ENCODE measurements at regions not wholly inside any gene's neighbourhood (a gene's known extent, or its start where the extent isn't known, plus 50 kb on each side); places are given as distances from the start of the nearest gene placed in this dataset.

DNA sequence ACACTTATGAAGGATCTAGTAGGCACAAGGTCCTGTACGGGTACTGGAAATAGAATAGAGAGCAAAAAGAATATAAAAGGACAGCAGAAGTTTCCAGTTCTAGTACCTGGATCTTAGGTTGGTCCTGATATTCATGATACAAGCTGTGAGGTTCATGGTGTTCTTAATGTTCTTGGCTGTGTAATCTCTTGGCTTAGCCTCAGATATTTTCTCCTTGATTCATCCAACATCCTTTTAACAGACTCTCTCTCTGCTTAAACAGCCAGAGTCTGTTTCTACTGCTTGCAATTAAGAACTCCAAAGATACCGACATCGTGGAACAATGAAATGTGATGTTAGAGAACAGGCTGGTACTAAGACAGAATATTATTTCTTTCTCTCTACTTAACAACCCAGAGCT lies 49.9 kb downstream of the CNTN3 start:
- DNase-seq = no peak

DNA sequence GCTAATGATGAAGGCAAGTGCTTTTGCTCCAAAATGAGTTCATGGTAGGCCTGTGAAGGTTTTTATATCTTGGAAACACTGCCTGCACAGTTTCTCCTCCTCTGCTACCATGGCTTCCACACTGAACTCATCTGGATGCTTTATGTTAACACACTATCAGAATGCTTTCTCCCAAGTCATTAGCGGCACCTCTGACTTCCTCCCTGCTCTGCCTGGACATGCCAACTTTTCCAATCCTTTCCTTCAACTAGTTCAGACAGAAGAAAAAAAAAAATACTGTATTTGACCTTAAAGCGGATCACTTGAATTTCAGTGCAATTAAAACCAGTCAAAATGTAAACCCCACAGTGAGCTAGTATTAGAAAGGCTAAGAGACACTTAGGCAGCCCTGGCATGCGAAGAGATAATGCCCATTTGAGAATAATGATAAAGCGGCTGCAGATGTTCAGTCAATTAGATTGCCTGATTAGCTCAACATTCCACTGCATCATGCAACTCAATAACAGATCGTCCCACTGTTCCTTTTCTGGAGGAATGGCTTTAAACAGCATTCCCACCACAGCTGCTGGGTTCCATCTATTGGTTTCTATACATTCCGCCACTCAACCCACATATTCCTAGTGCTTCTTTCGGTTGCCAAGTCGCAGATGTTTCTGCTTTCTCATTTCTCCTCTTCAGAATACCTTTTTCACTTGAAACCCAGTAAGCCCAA lies 51.7 kb downstream of the CNTN3 start:
- no peak for DNase-seq

DNA sequence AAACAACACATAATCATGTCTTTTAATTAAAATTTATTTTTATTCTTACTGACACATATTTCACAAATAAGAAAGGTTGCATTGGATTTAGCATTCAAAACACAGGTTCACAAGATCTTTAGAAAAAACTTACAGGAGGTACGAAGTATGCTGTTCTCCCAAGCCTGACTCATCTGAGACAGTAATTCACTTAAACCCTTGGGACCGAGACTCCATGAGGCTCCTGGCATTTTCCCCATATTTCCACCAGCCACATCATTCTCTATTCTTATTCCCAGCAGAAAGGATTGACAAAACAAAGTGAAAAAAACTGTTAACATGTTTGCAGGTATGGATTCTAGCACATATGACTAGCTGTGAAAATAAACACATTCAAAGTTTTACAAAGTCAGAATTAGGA lies 52.6 kb downstream of the CNTN3 start:
- no peak for DNase-seq

DNA sequence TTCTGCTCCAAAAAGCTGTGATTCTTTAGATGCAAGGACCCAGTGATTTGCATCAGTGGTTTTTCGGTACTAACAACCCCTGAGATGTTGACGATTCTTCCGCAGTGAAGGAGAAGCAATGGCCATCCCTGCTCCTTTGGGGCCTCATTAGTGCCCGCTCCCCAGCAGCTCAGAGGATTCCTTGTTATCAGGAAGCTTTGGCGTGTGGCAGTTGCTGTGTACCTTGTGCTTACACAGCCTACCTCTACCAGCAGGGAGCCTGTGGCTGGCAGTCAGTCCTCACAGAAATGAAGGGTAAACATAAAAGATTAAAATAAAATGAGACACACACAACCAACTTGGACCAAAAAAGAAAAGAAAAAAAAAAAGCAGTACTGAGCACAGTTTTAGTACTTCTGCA lies 55.2 kb downstream of the CNTN3 start:
- DNase-seq = no peak

DNA sequence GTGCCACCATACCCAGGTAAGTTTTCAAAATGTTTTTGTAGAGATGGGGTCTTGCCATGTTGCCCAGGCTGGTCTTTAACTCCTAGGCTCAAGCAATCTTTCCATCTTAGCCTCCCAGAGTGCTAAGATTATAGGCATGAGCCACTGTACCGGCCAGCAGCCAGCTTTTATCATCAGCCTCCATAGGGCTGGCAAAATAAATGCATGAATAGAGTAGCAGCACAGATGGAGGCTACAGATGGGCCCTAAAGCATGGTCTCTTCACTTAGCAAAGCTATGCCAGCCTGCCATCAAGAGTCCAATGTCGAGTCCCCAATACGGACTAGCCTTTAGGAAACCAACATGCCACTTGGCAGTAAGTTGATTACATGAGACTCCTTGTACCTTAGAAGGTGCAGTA lies 63.8 kb downstream of the CNTN3 start:
- no peak for DNase-seq

DNA sequence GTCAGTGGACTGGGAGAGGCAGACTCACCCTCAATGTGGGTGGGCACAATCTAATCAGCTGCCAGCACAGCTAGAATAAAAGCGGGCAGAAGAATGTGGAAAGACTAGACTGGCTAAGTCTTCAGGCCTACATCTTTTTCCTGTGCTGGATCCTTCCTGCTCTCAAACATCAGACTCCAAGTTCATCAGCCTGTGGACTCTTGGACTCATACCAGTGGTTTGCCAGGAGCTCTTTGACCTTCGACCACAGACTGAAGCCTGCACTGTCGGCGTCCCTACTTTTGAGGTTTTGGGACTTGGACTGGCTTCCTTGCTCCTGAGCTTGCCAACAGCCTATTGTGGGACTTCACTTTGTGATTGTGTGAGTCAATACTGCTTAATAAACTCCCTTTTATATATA lies 68.0 kb downstream of the CNTN3 start:
- DNase-seq = no peak

DNA sequence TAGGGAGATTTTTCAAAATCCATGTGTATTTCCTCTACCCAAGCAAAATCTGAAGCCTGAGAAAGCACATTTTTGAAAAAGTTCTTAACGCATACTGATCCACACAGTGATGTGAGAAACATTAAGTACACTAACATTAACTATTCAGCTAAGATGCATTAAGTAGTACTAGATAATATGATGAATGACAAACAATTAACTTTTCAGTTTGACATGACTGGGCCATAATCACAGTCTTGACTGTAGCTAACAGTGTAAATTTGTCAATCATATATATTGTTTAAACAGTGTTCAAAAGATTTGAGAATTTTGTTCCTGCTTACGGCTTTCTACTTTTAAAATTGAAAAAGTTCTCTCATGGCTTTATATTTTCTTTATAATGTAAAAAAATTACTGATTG lies 72.0 kb downstream of the CNTN3 start:
- DNase-seq = no peak

DNA sequence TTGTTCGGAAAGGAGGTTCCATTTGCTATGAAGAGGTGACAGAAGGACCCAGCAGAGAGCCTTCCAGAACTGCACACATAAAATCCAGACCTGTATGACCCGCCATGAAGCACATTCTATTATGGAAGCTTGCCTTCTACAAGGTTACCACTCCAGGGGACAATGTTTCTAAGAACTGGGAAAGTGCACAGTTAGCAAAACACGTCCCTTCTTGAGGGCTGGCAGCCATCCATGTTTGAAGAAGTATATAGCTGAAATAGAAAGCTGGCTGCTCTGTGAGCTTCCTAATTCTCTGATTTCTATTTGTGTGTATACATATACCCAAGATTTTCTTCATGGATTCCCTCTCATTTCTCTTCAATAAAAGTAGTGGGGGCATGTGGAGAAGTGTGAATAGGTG lies 74.6 kb downstream of the CNTN3 start:
- no peak for DNase-seq

DNA sequence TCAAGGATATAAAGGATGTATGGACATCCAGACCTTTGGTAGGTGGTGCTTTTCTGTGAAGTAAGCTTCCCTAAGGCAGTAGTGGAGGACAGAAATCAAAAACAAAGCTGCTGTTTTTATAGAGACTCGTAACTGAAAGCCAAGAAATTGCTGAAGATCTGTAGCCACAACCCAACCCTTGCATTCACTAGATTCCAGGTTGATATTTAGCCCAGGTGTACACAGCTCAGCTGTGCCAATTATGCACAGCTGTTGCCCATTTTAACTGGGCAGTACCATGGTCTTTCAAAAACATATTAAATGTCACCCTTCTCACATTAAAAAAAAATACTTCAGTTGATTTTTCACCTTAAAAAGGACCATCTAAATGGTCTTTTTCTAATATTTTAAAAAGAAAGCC lies 75.8 kb downstream of the CNTN3 start:
- DNase-seq = no peak

DNA sequence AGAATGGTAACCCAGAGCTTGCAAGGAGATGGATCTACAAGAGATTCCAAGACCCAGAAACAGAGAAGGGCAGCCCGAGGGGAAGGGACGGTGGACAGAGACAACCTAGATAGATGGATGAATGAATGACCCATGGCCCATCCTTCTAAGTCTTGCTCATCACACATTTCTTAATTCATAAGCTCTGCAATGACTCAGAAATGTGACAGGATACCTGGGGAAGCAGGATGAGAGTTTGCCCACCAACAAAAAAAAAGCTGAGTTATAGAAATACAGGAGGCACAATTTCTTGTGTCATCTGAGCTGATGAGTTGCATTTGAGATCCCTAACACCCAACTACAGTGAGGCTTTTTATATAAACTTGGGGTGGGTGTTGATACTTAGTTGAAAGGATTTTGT lies 76.6 kb downstream of the CNTN3 start:
- DNase-seq = no peak

DNA sequence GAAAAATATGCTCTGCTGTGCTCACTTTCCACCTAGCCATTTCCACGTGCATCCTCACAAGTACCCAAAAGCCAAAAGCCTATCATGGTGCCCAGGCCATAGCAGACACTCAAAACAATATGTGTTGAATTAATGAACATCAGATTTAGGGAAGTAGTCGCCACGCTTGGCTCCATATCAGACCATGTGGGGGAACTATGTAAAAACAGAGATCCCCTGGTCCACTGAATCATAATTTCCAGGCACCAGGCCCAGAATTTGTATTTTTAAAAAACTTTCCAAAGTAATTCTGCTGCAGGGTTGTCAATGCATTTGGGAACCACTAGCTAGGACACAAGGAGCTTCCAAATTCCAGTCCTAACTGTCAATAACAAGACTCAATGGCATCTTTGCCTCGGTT lies 77.3 kb downstream of the CNTN3 start:
- DNase-seq = peak; percentile 93

DNA sequence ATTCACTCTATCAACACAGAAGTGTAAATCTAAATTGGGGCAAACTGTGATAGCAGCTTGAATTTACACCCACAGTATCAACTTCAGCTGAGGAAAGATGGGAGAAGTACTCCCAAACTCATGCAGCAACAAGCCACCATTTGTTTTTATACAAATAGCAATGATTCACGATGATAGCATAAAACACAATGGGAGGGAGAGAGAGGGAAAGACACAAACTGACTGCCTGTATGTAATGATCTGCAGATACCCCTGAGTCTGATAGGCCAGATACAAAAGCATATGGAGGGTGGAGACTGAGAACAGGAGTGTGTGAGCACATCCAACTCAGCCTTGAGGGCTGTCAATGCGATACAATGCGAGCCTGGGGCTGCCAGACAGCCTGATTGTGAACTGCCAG lies 79.2 kb downstream of the CNTN3 start:
- no peak for DNase-seq

DNA sequence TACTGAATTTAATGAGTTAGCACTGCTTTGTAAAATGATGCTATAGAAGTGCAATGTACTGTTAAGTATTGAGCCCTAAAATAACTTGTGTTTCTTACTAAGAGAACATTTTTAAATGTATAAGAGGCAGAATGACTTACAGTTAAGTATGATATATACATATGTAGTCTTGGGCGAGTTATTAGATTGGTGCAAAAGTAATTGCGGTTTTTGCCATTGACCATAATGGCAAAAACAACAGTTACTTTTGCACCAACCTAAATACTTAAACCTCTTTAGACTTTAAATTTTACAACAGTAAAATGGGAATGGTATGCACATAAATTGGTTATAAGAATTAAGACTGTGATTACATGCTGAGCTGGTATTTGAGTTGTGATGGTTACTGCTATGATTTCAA lies 79.8 kb downstream of the CNTN3 start:
- DNase-seq = no peak

DNA sequence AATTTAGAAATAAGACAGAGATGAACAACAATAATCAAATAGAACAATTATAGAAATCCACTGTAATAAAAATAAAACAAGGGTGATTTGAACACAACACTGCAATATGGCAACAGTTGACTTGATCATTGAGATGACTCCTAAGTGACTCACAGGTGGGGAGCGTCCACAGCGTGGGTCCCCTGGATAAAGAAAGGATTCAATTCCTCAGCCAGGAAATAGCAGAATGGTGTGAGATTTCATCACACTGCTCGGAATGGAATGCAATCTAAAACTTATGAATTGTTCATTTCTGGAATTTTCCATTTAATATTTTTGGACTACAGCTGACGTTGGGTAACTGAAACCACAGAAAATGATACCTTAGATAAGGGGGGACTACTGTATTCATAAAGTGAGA lies 82.0 kb downstream of the CNTN3 start:
- no peak for DNase-seq

DNA sequence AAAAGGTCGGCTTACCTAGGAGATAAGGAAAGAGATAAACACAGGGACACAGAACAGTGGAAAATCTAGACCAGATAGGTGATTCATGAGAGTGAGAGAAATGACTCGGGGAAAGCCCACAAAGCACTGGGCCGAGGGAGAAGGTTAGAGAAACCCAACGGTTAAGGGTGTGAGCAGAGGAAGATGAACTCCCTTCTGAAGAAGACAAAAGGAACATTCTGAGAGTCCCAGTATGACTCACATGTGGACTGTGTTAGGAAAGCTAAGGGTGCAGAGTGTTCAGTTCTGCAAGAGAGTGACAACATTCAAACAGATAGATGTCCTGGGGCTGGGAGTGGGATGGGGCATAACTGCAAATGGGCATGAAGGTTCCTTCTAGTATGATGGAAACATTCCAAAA lies 83.0 kb downstream of the CNTN3 start:
- DNase-seq = no peak

DNA sequence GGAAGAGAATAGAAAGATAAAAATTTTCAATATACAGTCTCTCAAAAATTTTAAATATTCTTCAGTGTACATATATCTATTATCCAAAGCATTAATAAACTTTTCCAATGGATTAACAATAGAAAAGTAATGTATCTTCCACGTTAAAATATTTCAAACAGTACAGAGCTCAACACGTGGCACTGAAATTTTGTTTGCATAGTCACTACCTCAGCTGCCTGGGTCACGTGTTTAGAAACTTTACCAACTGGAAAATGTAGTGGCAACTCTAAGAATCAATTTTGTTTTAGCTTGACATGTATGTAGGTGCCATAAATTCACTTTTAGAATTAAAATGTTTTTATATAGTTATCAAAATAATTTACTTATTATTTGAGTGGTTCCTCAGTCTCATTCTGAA lies 85.3 kb downstream of the CNTN3 start:
- no peak for DNase-seq

DNA sequence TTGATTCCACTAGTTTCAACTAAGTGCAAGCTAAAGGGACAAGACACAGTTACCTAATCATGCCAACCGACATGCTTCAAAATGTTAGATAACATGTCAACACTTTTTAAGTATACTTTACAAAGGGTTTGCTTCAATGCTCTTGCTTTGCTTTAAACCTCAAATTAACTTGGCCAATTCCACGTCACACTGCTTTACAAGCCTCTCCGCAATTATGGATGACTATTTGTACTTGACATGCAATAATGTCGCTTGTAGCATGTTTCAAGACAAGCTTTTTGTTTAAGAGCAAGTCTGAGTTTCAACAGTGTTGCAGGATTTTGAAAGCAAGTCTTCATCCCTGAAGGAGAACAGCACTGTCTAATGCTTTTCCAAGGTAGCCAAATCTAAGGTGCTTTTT lies 86.9 kb downstream of the CNTN3 start:
- no peak for DNase-seq

DNA sequence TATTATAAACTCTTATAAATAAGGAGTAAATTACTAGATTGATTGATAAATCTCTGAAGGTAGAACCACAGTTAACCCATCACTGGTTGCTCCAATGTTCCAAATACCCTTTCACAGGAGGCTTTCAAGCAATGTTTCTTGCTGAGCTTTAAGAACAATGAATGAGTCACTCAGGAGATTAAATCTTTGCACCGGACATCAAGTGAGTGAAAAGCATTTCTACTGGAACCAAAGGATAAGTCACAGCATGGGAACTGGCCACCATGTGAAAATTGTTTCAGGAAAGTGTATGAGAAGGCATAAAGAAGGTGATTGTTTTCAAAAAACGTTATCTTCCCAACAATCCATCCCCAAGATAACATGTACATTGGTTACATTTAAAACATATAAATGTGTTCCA lies 90.6 kb downstream of the CNTN3 start:
- no peak for DNase-seq

DNA sequence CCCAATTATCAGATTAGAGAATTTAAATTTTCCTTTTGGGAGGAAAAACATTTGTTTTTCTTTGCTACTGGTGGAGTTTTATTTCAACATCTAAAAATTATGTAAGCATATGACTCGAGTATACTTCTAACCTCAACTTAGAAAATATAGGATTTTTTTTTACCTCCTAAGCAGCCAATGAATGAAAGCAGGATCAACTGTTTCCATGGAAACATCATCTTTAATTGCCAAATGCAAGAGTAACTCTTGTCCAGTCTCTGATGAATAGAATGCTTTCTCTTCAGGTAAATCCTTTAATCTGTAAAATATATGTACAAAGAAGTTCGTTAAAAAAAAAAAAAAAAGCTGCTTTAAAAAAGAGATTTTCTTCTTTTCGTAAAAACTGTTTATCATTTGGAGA lies 93.6 kb downstream of the CNTN3 start:
- DNase-seq = no peak

DNA sequence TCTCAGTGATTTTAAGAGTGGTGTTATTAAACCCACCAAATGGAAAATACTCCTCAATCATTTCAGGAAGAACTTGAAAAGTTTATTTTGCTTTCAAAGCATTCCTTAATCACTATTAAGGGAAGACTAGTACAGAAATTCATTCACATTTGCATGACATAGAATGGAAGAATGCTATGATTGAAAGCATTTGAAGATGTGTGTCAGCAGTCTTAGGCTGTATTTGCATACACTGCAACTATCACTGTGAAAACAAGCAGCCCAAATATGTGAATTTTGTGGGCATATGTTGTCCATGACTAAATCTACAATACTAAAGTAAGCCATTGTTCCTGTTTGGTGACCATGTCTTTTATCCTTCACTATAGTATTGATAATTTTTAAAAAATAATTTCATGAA lies 95.8 kb downstream of the CNTN3 start:
- peak; percentile 1 for DNase-seq

DNA sequence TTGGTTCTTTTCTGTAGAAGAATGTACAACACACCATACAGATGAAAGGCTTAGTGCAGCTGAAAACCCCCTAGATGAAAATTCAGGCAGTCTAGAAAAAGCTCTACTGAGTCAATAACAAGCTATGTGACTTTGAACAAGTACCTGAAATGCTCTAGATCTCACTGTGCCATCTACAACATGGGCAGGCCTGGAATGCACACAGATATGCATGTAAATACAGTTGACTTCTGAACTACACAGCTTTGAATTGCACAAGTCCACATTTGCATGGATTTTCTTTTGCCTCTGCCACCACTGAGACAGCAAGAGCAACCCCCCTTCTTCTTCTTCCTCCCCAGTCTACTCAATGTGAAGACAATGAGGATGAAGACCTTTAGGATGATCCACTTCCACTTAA lies 98.4 kb downstream of the CNTN3 start:
- no peak for DNase-seq

DNA sequence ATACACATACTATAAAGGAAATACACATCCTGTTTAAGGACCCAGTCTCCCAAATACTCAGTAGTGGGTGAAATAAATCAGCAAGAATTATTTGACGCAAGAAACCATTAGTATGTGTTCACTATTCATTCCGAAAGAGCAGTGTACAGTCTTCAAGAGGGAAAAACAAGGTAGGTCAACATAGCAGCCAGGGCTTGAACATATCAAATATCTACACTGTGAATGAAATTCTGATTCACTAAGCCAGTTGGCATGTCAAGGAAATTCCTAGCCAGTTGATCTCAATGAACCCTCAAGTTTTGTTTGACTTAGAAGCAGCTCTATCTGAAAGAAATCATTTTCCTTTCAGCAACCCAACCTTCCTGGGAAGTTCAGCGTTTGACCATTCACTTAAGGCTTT lies 99.0 kb downstream of the CNTN3 start:
- no peak for DNase-seq

DNA sequence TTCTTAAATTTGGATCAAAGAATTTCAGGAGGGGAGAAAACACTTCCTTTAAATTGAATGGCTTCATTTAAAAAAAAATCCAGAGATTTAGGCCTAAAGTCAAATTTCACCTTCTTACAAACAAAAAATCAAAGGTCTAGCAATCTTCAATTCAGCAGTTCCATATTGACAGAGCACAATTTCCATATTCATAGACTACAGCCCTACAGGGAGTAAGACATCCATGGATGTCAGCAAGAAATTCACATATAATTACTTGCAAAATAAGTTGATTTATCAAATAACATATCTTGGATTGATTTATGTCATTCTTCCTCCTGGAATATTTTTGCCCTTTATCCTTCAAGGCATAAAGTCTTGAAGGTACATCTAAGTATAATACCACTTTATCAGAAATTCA lies 103.4 kb downstream of the CNTN3 start:
- no peak for DNase-seq

DNA sequence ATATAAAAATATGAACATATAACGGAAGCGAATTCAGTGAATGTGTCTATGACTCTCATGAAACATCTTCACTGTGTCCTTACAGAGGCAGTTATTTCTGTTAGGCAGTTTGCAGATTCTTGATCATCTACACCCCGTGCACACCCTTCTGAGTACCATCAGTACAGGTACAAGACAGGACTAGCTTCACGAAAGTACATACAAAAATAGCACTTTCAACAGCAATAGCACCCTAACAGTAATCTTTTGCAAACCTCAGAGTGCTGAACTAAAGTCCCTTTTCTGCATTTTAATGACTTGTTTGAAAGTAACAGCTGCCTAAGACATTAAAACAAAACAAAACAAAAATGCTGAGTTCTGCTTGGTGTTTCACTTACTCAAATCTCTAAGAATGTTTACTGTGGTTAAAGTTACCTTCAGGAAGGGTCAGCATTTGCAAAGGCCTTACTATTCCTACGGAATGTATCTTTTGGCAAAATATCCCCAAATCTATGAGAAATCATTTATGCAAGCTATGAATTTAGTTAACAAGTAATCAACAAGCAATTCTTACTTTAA lies 104.1 kb downstream of the CNTN3 start:
- DNase-seq = no peak

DNA sequence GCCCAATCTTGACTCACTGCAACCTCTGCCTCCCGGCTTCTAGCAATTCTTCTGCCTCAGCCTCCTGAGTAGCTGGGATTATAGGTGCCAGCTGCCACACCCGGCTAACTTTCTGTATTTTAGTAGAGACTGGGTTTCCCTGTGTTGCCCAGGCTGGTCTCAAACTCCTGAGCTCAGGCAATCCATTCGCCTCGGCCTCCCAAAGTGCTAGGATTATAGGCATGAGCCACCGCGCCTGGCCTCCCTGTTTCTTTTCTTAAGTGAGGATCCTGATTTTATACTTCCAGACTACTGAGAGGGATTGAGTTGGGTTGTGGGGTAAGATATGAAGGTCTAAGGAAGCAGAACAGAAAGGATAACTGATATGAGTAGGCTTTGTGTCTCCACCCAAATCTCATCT lies 106.8 kb downstream of the CNTN3 start:
- no peak for DNase-seq

Data from skin of body (tissue), 1 donor.